Right renal pelvis (tissue), 4 donors: ENCODE measurements at regions not wholly inside any gene's neighbourhood (a gene's known extent, or its start where the extent isn't known, plus 50 kb on each side); places are given as distances from the start of the nearest gene placed in this dataset.

ENCODE experiments used
- DNase-seq, 4 donors: peaks; one replicate each; pipeline ENCODE4 v3.0.0-alpha.2; 2013; ENCODE audit warnings: low read depth in 4 of 4, low spot score in 3 of 4, missing footprints in 1 of 4

GRCh38 chr11:131109790-131110189 is 193.5 kb upstream of the SNX19 start:
- no peak for DNase-seq

- no peak for DNase-seq
Observed at GRCh38 chr11:131111775-131112174, 195.5 kb upstream of the SNX19 start.

- no peak for DNase-seq
Observed at GRCh38 chr11:131118247-131118646, 202.0 kb upstream of the SNX19 start.

- DNase-seq, result no peak
Observed at GRCh38 chr11:131121426-131122333, 205.4 kb upstream of the SNX19 start.

GRCh38 chr11:131122448-131122847 is 206.2 kb upstream of the SNX19 start:
- no peak for DNase-seq

- DNase-seq, result no peak
Observed at GRCh38 chr11:131129474-131129873, 213.2 kb upstream of the SNX19 start.

GRCh38 chr11:131135611-131136010 is 219.3 kb upstream of the SNX19 start:
- no peak for DNase-seq

GRCh38 chr11:131136486-131136885 is 220.2 kb upstream of the SNX19 start:
- DNase-seq, result no peak

- no peak for DNase-seq
Observed at GRCh38 chr11:131137046-131137445, 220.8 kb upstream of the SNX19 start.

GRCh38 chr11:131138731-131139130 is 222.5 kb upstream of the SNX19 start:
- DNase-seq, result no peak

- DNase-seq, result no peak
Observed at GRCh38 chr11:131145791-131146190, 224.6 kb upstream of the NTM start.

GRCh38 chr11:131146827-131147490 is 223.5 kb upstream of the NTM start:
- DNase-seq, result no peak

GRCh38 chr11:131154351-131154750 is 216.1 kb upstream of the NTM start:
- no peak for DNase-seq

GRCh38 chr11:131157678-131158077 is 212.7 kb upstream of the NTM start:
- DNase-seq, result no peak

- no peak for DNase-seq
Observed at GRCh38 chr11:131160846-131161245, 209.6 kb upstream of the NTM start.

- no peak for DNase-seq
Observed at GRCh38 chr11:131163613-131164012, 206.8 kb upstream of the NTM start.

GRCh38 chr11:131165036-131165435 is 205.4 kb upstream of the NTM start:
- DNase-seq, result no peak

- no peak for DNase-seq
Observed at GRCh38 chr11:131168839-131169713, 201.3 kb upstream of the NTM start.

- DNase-seq, result no peak
Observed at GRCh38 chr11:131172011-131172410, 198.4 kb upstream of the NTM start.

GRCh38 chr11:131178020-131178419 is 192.4 kb upstream of the NTM start:
- no peak for DNase-seq

- no peak for DNase-seq
Observed at GRCh38 chr11:131178596-131178995, 191.8 kb upstream of the NTM start.
